BE2C (cell line): ENCODE measurements at regions not wholly inside any gene's neighbourhood (a gene's known extent, or its start where the extent isn't known, plus 50 kb on each side); places are given as distances from the start of the nearest gene placed in this dataset.
A peak's percentile ranks its signal among the peaks of the same experiment; 100 is the strongest.
"Not testable (repeated sequence)": the region's sequence is repeated elsewhere in the genome, so short reads cannot be mapped to it uniquely, and the experiment has no call there.

Source experiments
- DNase-seq: peaks from one replicate; pipeline ENCODE4 v3.0.0-alpha.2; 2020
- H3K27me3 ChIP-seq: fragments of 250-450 bp; sonication (Bioruptor Pico); 2 replicates; pipeline ENCODE4 v1.5.1; 2020; ENCODE audit warnings: mild to moderate bottlenecking
- H3K36me3 ChIP-seq: fragments of 250-450 bp; sonication (Bioruptor Pico); 2 replicates; pipeline ENCODE4 v1.5.1; 2020; ENCODE audit warnings: mild to moderate bottlenecking
- H3K4me1 ChIP-seq: fragments of 250-450 bp; sonication (Bioruptor Pico); 2 replicates; pipeline ENCODE4 v1.5.1; 2020
- H3K4me3 ChIP-seq: 2 replicates; pipeline ENCODE4 v1.5.1; 2011; ENCODE audit warnings: low read depth, low read length
- H3K9me3 ChIP-seq: fragments of 250-450 bp; sonication (Bioruptor Pico); 2 replicates; pipeline ENCODE4 v1.5.1; 2020
- TF ChIP-seq, protein P1 (sequence below): IDR thresholded peaks from 2 replicates; pipeline ENCODE4 v1.5.1; 2012; ENCODE audit warnings: mild to moderate bottlenecking, low read depth, low read length

DNA sequence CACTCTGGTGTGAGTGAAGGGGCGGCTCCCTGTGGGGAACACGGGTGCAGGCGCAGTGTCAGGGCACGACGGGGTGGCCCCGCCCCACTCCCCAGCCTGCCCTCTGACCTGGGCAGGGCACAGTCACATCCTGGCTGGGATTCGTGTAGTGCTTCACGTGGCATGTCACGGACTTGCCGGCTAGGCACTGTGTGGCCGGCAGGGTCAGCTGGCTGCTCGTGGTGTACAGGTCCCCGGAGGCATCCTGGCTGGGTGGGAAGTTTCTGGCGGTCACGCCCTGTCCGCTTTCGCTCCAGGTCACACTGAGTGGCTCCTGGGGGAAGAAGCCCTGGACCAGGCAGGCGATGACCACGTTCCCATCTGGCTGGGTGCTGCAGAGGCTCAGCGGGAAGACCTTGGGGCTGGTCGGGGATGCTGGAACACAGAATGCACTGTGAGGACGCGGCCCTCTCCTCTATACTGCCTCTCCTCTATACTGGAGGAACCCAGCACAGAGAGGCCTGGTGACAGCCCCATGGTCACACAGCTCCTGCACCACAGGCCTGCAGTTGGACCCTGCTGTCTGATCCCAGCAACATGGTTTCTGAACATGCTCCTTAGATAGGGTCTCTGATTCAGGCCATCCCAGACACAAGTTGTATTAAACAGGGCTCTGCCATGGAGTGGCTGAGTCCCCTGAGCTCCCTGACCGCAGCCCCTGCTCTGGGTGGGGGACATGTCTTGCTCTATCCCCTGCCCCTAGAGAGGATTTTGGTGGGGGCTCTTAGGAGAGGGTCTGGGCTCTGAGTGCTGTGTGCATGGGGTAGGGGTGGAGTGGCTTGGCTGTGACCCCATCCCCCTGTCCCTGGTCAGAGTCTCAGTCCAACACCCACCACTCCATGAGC is 182.1 kb downstream of the TMEM121 start:
- not testable (repeated sequence) for H3K9me3 ChIP-seq, DNase-seq, H3K4me1 ChIP-seq

DNA sequence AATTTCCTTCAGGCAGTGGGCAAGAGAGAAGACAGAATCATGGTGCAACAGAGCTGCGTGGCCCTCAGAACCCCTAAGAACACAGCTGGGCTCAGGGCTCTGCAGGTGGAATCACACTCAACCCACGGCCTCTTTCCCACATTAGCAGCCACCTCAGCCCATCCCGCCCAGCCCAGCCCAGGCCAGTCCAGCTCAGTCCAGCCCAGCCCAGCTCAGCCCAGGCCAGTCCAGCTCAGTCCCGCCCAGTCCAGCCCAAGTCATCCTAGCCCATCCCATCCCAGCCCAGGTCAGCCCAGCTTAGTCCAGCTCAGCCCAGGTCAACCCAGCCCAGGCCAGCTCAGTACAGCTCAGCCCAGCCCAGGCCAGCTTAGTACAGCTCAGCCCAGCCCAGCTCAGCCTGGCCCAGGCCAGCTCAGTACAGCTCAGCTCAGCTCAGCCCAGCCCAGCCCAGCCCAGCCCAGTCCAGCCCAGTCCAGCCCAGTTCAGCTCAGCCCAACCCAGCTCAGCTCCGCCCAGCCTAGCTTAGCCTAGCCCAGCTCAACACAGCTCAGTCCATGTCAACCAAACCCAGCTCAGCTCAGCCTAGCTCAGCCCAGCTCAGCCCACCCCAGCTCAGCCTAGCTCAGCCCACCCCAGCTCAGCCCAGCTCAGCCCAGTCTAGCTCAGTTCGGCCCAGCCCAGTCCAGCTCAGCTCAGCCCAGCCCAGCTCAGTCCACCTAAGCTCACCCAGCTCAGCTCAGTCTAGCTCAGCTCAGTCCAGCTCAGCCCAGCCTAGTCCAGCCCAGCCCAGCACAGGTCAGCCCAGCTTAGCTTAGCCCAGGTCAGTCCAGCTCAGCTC is 183.1 kb downstream of the TMEM121 start:
- Histone ChIP-seq H3K27me3 (no peaks in the 10 kb centered on the region), H3K4me1 (peaks cover 6% of the 10 kb centered on the region), H3K4me3 (no peak overlapping the region), H3K36me3 (no peaks in the 10 kb centered on the region), H3K9me3 (no peaks in the 10 kb centered on the region)
- TF ChIP-seq, protein P1, sequence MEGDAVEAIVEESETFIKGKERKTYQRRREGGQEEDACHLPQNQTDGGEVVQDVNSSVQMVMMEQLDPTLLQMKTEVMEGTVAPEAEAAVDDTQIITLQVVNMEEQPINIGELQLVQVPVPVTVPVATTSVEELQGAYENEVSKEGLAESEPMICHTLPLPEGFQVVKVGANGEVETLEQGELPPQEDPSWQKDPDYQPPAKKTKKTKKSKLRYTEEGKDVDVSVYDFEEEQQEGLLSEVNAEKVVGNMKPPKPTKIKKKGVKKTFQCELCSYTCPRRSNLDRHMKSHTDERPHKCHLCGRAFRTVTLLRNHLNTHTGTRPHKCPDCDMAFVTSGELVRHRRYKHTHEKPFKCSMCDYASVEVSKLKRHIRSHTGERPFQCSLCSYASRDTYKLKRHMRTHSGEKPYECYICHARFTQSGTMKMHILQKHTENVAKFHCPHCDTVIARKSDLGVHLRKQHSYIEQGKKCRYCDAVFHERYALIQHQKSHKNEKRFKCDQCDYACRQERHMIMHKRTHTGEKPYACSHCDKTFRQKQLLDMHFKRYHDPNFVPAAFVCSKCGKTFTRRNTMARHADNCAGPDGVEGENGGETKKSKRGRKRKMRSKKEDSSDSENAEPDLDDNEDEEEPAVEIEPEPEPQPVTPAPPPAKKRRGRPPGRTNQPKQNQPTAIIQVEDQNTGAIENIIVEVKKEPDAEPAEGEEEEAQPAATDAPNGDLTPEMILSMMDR = no peak
- no peak for DNase-seq

More for the DNA sequence above, 182.1 kb downstream of the TMEM121 start:
- not testable (repeated sequence) for H3K27me3 ChIP-seq, H3K36me3 ChIP-seq, H3K4me3 ChIP-seq

DNA sequence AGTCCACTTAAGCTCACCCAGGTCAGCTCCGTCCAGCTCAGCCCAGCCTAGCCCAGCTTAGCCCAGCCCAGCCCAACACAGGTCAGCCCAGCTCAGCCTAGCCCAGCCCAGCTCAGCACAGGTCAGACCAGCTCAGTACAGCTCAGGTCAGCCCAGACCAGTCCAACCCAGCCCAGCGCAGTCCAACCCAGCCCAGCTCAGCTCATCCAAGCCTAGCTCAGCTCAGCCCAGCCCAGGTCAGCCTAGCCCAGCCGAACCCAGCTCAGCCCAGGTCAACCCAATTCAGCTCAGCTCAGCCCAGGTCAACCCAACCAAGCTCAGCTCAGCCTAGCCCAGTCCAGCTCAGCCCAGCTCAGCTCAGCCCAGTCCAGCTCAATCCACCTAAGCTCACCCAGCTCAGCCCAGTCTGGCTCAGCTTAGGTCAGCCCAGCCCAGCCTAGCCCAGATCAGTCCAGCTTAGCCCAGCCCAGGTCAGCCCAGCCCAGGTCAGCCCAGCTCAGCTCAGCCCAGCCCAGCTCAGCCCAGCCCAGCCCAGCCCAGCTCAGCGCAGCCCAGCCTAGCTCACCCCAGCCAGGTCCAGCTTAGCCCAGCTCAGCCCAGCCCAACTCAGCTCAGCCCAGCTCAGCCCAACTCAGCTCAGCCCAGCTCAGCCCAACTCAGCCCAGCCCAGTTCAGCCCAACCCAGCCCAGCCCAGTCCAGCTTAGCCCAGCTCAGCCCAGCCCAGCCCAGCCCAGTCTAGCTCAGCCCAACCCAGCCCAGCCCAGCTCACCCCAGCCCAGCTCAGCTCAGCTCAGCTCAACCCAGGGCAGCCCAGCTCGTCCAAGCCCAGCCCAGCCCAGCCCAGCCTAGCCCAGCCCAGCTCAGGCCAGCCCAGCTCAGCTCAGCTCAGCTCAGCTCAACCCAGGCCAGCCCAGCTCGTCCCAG is 184.0 kb downstream of the TMEM121 start:
- H3K9me3 ChIP-seq = no peaks in the 10 kb centered on the region
- no peak overlapping the region for H3K4me3 ChIP-seq
- H3K27me3 ChIP-seq = no peaks in the 10 kb centered on the region
- peaks cover 6% of the 10 kb centered on the region for H3K4me1 ChIP-seq
- TF ChIP-seq, protein P1 = no peak
- no peaks in the 10 kb centered on the region for H3K36me3 ChIP-seq
- DNase-seq = peak; percentile 74

DNA sequence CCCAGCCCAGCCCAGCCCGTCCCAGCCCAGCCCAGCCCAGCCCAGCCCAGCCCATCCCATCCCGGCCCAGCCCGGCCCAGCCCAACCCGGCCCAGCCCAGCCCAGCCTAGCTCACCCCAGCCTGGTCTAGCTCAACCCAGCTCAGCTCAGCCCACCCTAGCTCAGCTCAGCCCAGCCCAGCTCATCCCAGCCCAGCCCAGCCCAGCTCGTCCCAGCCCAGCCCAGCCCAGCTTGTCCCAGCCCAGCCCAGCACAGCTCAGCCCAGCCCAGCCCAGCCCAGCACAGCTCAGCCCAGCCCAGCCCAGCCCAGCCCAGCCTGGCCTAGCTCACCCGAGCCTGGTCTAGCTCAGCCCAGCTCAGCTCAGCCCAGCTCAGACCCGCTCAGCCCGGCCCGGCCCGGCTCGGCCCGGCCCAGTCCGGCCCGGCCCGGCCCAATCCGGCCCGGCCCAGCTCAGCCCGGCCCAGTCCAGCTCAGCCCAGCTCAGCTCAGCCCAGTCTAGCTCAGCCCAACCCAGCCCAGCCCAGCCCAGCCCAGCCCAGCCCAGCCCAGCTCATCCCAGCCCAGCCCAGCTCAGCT is 184.7 kb downstream of the TMEM121 start:
- H3K9me3 ChIP-seq = no peaks in the 10 kb centered on the region
- H3K27me3 ChIP-seq = no peaks in the 10 kb centered on the region
- H3K4me1 ChIP-seq = peaks cover 6% of the 10 kb centered on the region
- TF ChIP-seq, protein P1 = no peak
- peak; percentile 63 for DNase-seq
- H3K36me3 ChIP-seq = no peaks in the 10 kb centered on the region
- no peak overlapping the region for H3K4me3 ChIP-seq

DNA sequence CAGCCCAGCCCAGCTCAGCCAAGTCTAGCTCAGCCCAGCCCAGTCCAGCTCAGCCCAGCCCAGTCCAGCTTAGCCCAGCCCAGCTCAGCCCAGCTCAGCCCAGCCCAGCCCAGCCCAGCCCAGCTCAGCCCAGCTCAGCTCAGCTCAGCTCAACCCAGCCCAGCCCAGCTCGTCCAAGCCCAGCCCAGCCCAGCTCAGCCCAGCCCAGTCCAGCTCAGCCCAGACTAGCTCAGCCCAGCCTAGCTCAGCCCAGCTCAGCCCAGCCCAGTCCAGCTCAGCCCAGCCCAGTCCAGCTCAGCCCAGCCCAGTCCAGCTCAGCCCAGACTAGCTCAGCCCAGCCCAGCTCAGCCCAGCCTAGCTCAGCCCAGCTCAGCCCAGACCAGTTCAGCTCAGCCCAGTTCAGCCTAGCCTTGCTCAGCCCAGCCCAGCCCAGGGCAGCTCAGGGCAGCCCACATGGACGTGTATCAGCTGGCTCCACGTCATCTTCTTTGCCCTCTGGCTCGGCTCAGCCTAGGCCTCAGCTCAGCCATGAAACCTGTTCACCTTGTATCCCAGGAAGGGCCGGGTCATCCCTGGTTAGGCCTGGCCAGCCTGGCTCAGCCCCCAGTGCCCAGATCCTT is 185.6 kb downstream of the TMEM121 start:
- H3K27me3 ChIP-seq = no peaks in the 10 kb centered on the region
- DNase-seq = peak; percentile 77
- TF ChIP-seq, protein P1 = no peak
- no peak overlapping the region for H3K4me3 ChIP-seq
- no peaks in the 10 kb centered on the region for H3K36me3 ChIP-seq
- H3K9me3 ChIP-seq = no peaks in the 10 kb centered on the region
- peaks cover 6% of the 10 kb centered on the region for H3K4me1 ChIP-seq

GRCh38 chr14:105712670-105713069 is 186.3 kb downstream of the TMEM121 start:
- not testable (repeated sequence) for H3K9me3 ChIP-seq, H3K4me1 ChIP-seq, H3K4me3 ChIP-seq, H3K27me3 ChIP-seq, H3K36me3 ChIP-seq
- peak; percentile 59 for DNase-seq

DNA sequence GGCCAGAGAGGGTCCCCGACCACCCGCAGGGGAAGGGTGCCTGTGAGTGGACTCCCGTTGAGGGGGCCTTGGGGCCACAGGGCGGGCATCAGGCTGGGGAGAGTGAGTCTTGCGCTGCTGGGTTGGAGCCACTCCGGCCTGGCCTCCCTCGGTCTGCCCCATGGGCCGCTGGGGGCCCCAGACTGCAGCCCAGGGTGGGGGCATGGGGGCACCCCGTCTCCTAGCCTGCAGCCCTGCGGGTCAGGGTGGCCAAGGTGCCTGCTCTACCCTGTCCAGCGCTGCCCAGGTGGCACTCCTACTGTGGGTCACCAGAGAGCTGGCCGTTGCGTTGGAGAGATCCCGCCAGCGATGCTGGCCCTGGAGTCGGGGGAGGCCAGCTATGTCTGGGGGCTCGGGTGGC is 186.8 kb downstream of the TMEM121 start:
- not testable (repeated sequence) for DNase-seq, H3K4me3 ChIP-seq, H3K9me3 ChIP-seq, H3K27me3 ChIP-seq, H3K36me3 ChIP-seq, H3K4me1 ChIP-seq

- not testable (repeated sequence) for H3K36me3 ChIP-seq, DNase-seq, H3K9me3 ChIP-seq, H3K4me3 ChIP-seq, H3K27me3 ChIP-seq, H3K4me1 ChIP-seq
These were observed 187.5 kb downstream of the TMEM121 start for GRCh38 chr14:105713836-105714235.

DNA sequence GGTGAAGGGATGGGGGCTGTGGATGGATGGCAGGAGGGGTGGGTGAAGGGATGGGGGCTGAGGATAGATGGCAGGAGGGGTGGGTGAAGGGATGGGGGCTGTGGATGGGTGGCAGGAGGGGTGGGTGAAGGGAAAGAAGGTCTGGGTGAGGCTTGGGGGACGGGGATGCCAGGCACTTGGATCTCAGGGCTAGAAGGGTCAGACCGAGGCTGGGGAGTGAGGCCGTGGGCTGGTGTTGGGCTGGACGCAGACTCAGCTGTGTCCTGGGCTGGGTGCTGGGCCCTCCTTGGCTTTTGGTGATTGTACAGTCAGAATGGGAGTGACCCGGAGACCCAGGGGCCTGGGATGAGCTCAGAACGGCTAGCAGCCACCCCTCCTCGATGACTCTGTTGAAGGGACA is 192.4 kb downstream of the TMEM121 start:
- not testable (repeated sequence) for H3K36me3 ChIP-seq, H3K4me3 ChIP-seq

GRCh38 chr14:105720106-105720505 is 193.7 kb downstream of the TMEM121 start:
- not testable (repeated sequence) for H3K4me3 ChIP-seq, H3K9me3 ChIP-seq

More for the DNA sequence above, 192.4 kb downstream of the TMEM121 start:
- H3K4me1 ChIP-seq, H3K9me3 ChIP-seq, DNase-seq, H3K27me3 ChIP-seq: not testable (repeated sequence)

More at GRCh38 chr14:105720106-105720505, 193.7 kb downstream of the TMEM121 start:
- DNase-seq, H3K27me3 ChIP-seq, H3K36me3 ChIP-seq, H3K4me1 ChIP-seq: not testable (repeated sequence)
